Peyer's patch (tissue), 4 donors: ENCODE measurements at regions not wholly inside any gene's neighbourhood (a gene's known extent, or its start where the extent isn't known, plus 50 kb on each side); places are given as distances from the start of the nearest gene placed in this dataset.

Experiments
- POLR2A ChIP-seq, 2 donors: fragments of 450-650 bp; IDR thresholded peaks; one replicate each; pipeline ENCODE4 v1.5.1; 2017; ENCODE audit warnings: antibody characterized with exemption in 2 of 2, mild to moderate bottlenecking in 2 of 2, moderate library complexity in 2 of 2
- TF ChIP-seq, protein P1 (sequence below), 6 experiments: fragments of 450-650 bp in 4 of 6; fragments of 200-600 bp in 2 of 6; sonication (generic) in 1 of 6; IDR thresholded peaks; one replicate each; pipeline ENCODE4 v1.5.1; 2017 to 2019; ENCODE audit warnings: antibody characterized with exemption in 6 of 6, mild to moderate bottlenecking in 3 of 6, moderate library complexity in 1 of 6

DNA sequence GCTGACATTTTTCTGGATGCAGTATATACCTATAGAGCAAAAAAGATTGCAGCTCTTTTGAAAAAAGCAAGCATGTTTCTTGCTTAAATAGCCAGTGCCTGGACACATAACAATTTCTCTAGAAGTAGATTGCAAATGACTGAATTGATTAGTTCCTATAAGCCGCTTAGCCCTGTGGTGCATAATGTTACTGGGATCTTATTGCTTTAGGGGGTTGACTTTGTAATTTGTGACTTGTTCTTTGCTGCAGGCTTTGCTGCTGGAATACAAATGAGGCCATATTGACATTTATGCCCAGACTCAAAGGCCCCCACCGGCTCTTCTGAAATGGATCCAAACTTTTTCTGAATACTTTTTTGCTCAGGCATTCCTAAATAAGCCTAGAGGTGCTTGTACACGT is 182.6 kb downstream of the SH3BP4 start:
- no peak for TF ChIP-seq POLR2A (IDR thresholded peaks at IDR 0.05)
- TF ChIP-seq, protein P1, sequence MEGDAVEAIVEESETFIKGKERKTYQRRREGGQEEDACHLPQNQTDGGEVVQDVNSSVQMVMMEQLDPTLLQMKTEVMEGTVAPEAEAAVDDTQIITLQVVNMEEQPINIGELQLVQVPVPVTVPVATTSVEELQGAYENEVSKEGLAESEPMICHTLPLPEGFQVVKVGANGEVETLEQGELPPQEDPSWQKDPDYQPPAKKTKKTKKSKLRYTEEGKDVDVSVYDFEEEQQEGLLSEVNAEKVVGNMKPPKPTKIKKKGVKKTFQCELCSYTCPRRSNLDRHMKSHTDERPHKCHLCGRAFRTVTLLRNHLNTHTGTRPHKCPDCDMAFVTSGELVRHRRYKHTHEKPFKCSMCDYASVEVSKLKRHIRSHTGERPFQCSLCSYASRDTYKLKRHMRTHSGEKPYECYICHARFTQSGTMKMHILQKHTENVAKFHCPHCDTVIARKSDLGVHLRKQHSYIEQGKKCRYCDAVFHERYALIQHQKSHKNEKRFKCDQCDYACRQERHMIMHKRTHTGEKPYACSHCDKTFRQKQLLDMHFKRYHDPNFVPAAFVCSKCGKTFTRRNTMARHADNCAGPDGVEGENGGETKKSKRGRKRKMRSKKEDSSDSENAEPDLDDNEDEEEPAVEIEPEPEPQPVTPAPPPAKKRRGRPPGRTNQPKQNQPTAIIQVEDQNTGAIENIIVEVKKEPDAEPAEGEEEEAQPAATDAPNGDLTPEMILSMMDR (IDR thresholded peaks at IDR 0.05): no peak
